CD4-positive, CD25-positive, alpha-beta regulatory T cell (primary cell): ENCODE measurements at regions not wholly inside any gene's neighbourhood (a gene's known extent, or its start where the extent isn't known, plus 50 kb on each side); places are given as distances from the start of the nearest gene placed in this dataset.

Experiments
- ATAC-seq, 2 donors: fragments of 150-1000 bp; cut with Tn5 transposase; one replicate each; pipeline ENCODE4 v1.10.0; 2021; ENCODE audit warnings: low read depth in 2 of 2, moderate number of reproducible peaks in 2 of 2, moderate library complexity in 1 of 2
- DNase-seq, 3 donors: peaks; one replicate each; pipeline versions ENCODE4 v3.0.0 to v3.0.0-alpha.2; 2012 to 2022; ENCODE audit warnings: mixed read lengths in 1 of 3
- H3K27ac ChIP-seq: one replicate; pipeline ENCODE4 v1.7.0; 2013; ENCODE audit warnings: mild to moderate bottlenecking, low read length; ENCODE audit not compliant: insufficient read depth, poor library complexity, severe bottlenecking
- H3K27me3 ChIP-seq: one replicate; pipeline ENCODE4 v1.7.0; 2013; ENCODE audit warnings: low read length; ENCODE audit not compliant: control insufficient read depth, insufficient read depth
- H3K36me3 ChIP-seq: one replicate; pipeline ENCODE4 v1.7.0; 2013; ENCODE audit warnings: mild to moderate bottlenecking, low read length, moderate library complexity; ENCODE audit not compliant: control insufficient read depth, insufficient read depth
- H3K4me1 ChIP-seq: 2 replicates; pipeline ENCODE4 v1.7.0; 2013; ENCODE audit warnings: mild to moderate bottlenecking, low read length; ENCODE audit not compliant: insufficient read depth, control insufficient read depth, poor library complexity, severe bottlenecking
- H3K4me3 ChIP-seq: one replicate; pipeline ENCODE4 v1.7.0; 2013; ENCODE audit warnings: low read depth, mild to moderate bottlenecking, low read length, moderate library complexity
- H3K9me3 ChIP-seq, 2 experiments: 1 replicate in 1 of 2; 2 replicates in 1 of 2; pipeline ENCODE4 v1.7.0; 2013; ENCODE audit warnings: low read length in 2 of 2, mild to moderate bottlenecking in 1 of 2, moderate library complexity in 1 of 2; ENCODE audit not compliant: control insufficient read depth in 2 of 2
- H3K27ac Mint-ChIP-seq, 3 donors: one replicate each; pipeline ENCODE4 v1.8.0; 2020 to 2022; ENCODE audit warnings: mild to moderate bottlenecking in 3 of 3, mixed read lengths in 3 of 3, moderate library complexity in 2 of 3
- H3K27me3 Mint-ChIP-seq: one replicate; pipeline ENCODE4 v1.8.0; 2022; ENCODE audit warnings: mild to moderate bottlenecking, mixed read lengths
- H3K36me3 Mint-ChIP-seq: one replicate; pipeline ENCODE4 v1.8.0; 2020; ENCODE audit warnings: mixed read lengths
- H3K4me1 Mint-ChIP-seq, 4 donors: one replicate each; pipeline ENCODE4 v1.8.0; 2020 to 2022; ENCODE audit warnings: mixed read lengths in 4 of 4, mild to moderate bottlenecking in 1 of 4
- H3K4me3 Mint-ChIP-seq, 4 donors: one replicate each; pipeline ENCODE4 v1.8.0; 2020 to 2022; ENCODE audit warnings: mild to moderate bottlenecking in 4 of 4, mixed read lengths in 4 of 4, moderate library complexity in 3 of 4
- H3K9me3 Mint-ChIP-seq, 7 donors: one replicate each; pipeline ENCODE4 v1.8.0; 2020 to 2022; ENCODE audit warnings: mixed read lengths in 7 of 7, mild to moderate bottlenecking in 3 of 7, moderate library complexity in 2 of 7

- peak overlapping the region in 2 of 3 donors; percentile 21 to 43 for H3K27ac Mint-ChIP-seq
Observed at GRCh38 chr3:43215138-43215537, 71.2 kb upstream of the SNRK start.

DNA sequence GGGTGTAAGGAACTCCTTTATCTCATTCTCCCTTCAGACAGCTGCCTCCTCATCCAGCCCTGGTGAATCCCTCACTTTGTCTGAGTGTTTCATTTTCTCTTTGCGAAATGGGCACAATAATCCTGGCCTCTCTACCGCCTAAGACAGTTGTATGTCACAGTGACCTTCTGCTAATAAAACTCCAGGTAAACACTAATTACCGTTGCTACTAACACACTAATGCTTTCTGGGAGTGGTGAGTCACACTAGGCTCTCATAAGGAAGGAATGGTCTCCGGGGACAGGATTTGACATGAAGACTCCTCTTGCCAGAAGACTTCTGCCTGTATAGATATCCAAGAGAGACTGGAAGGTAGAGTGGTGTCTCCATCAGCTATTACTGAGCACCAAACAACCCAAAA is 71.7 kb upstream of the SNRK start:
- no peak overlapping the region for H3K4me3 Mint-ChIP-seq
- H3K27me3 Mint-ChIP-seq: peaks cover 17% of the 10 kb centered on the region
- H3K4me1 Mint-ChIP-seq: peaks cover 5 to 33% (median 21%) of the 10 kb centered on the region in 4 donors
- H3K36me3 Mint-ChIP-seq: peaks cover 4% of the 10 kb centered on the region
- Histone ChIP-seq H3K4me1 (peaks cover 3% of the 10 kb centered on the region), H3K27me3 (no peaks in the 10 kb centered on the region), H3K27ac (no peak overlapping the region), H3K9me3 (no peaks in the 10 kb centered on the region), H3K36me3 (no peaks in the 10 kb centered on the region), H3K4me3 (no peak overlapping the region)
- H3K9me3 Mint-ChIP-seq: no peaks in the 10 kb centered on the region
- ATAC-seq (no peak), DNase-seq (no peak)
- H3K27ac Mint-ChIP-seq: no peak overlapping the region

More at GRCh38 chr3:43215138-43215537, 71.2 kb upstream of the SNRK start:
- Mint-ChIP-seq H3K4me3 (no peak overlapping the region), H3K4me1 (peaks cover 5 to 33% (median 21%) of the 10 kb centered on the region in 4 donors), H3K27me3 (peaks cover 17% of the 10 kb centered on the region), H3K36me3 (peaks cover 4% of the 10 kb centered on the region), H3K9me3 (no peaks in the 10 kb centered on the region)
- Histone ChIP-seq H3K27ac (no peak overlapping the region), H3K27me3 (no peaks in the 10 kb centered on the region), H3K4me3 (no peak overlapping the region), H3K4me1 (peaks cover 3% of the 10 kb centered on the region), H3K9me3 (no peaks in the 10 kb centered on the region), H3K36me3 (no peaks in the 10 kb centered on the region)
- ATAC-seq (no peak), DNase-seq (no peak)

- H3K9me3 Mint-ChIP-seq: peaks cover 0 to under 1% (median 0%) of the 10 kb centered on the region in 7 donors
- no peak overlapping the region for H3K4me3 Mint-ChIP-seq
- peaks cover 17% of the 10 kb centered on the region for H3K27me3 Mint-ChIP-seq
- ATAC-seq: no peak
- H3K9me3 ChIP-seq: no peaks in the 10 kb centered on the region
- no peak for DNase-seq
- peaks cover under 1% of the 10 kb centered on the region for H3K36me3 Mint-ChIP-seq
- H3K4me1 ChIP-seq: peaks cover 3% of the 10 kb centered on the region
- H3K27ac Mint-ChIP-seq: no peak overlapping the region
- no peaks in the 10 kb centered on the region for H3K27me3 ChIP-seq
- no peak overlapping the region for H3K27ac ChIP-seq
- H3K4me3 ChIP-seq: no peak overlapping the region
- no peaks in the 10 kb centered on the region for H3K36me3 ChIP-seq
- peaks cover 5 to 29% (median 21%) of the 10 kb centered on the region in 4 donors for H3K4me1 Mint-ChIP-seq
Observed at GRCh38 chr3:43213631-43214030, 72.7 kb upstream of the SNRK start.

DNA sequence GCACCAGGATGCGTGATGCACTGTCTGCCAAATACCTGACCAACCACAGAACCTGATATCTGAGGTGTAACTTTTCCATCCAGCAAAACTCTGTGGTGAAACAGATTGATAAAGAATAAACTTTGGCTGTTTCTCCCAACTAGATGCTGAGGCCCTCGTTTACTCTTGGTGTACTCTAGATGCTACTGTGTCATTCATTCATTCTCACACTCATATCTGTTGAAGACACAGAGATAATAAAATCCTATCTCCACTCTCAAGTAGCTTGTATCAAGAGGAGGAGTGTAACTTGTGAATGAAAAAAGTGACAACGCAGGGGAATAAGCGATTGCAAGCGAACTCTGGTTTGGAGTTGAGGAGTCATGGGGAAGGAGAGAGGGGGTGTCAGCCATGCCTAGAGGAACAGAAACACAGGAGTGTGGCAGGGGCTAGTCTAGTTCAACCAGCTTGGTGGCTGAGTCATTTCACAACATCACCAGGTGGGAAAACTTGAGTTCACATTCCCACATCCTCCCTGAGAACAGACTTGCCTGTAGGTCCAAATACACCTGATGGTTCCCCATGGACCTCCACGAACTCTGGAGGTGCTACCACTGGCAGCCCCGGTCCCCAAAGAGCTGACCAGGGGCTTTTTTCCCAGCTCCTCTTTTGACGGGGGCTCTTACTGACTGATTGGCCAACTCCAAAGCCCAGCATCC is 73.3 kb upstream of the SNRK start:
- H3K27ac Mint-ChIP-seq: peak overlapping the region in 1 of 3 donors; percentile 21

GRCh38 chr3:43211681-43212080 is 74.7 kb upstream of the SNRK start:
- Histone ChIP-seq H3K4me3 (no peak overlapping the region), H3K4me1 (no peaks in the 10 kb centered on the region), H3K9me3 (no peaks in the 10 kb centered on the region), H3K27ac (no peak overlapping the region), H3K36me3 (no peaks in the 10 kb centered on the region), H3K27me3 (no peaks in the 10 kb centered on the region)
- Mint-ChIP-seq H3K4me3 (no peak overlapping the region), H3K36me3 (no peaks in the 10 kb centered on the region), H3K4me1 (peaks cover 0 to 16% (median 13%) of the 10 kb centered on the region in 4 donors), H3K27me3 (peaks cover 13% of the 10 kb centered on the region), H3K9me3 (peaks cover 0 to 3% (median 0%) of the 10 kb centered on the region in 7 donors), H3K27ac (no peak overlapping the region)
- ATAC-seq (no peak), DNase-seq (no peak)

More for the DNA sequence above, 73.3 kb upstream of the SNRK start:
- peaks cover 3% of the 10 kb centered on the region for H3K4me1 ChIP-seq
- Mint-ChIP-seq H3K36me3 (no peaks in the 10 kb centered on the region), H3K9me3 (peaks cover 0 to 3% (median 0%) of the 10 kb centered on the region in 7 donors), H3K4me1 (peaks cover 5 to 27% (median 20%) of the 10 kb centered on the region in 4 donors), H3K27me3 (peaks cover 18% of the 10 kb centered on the region), H3K4me3 (no peak overlapping the region)
- H3K9me3 ChIP-seq: no peaks in the 10 kb centered on the region
- no peak overlapping the region for H3K27ac ChIP-seq
- no peak for ATAC-seq
- no peaks in the 10 kb centered on the region for H3K36me3 ChIP-seq
- no peak for DNase-seq
- H3K27me3 ChIP-seq: no peaks in the 10 kb centered on the region
- H3K4me3 ChIP-seq: no peak overlapping the region

DNA sequence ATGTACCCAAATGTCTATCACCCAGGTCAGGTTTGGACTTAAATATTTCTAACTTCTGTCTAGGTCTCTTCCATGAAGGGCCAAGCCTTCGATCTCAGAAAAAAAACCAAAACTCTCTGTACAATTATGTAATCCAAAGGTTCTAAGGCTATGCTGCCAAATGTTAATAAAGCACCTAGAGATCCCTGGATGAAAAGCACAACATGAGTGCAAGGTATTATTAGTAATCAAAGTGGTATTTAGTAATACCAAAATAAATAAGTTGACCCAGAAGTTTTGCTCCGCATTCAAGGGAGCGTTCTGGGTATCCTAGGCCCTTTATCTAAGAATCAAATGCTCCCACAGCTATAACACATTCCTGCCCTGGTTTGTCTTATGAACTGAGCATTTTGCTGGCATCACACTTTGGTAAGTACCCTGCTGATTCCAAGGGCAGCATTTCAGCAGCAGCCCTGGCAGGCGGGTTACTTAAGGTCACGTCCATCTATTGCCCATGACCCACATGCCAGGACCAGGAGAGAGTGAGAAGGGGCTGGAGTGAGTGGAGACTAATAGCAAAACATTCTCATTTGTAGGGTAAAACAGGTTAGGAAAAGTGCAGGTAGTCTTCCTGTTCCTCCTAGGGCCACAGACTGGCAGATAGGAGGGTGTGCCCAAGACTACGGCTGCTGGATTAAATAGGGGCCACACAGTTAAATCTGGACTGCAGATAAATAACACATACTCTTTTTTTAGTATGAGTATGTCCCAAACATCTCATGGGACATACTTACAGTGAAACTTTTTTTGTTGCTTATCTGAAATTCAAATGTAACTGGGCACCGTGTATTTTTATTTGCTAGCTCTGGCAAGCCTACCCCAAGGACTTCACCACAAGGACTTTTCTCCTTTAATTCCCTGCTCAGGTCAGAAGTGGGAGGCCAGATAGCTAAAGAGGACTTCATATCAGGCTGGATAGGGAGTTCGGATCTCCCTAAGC is 76.0 kb upstream of the SNRK start:
- H3K27ac ChIP-seq: no peak overlapping the region
- Mint-ChIP-seq H3K4me1 (peaks cover 0 to 5% (median 4%) of the 10 kb centered on the region in 4 donors), H3K27me3 (peaks cover 9% of the 10 kb centered on the region), H3K27ac (peak overlapping the region in 1 of 3 donors; percentile 51), H3K4me3 (no peak overlapping the region), H3K36me3 (no peaks in the 10 kb centered on the region), H3K9me3 (peaks cover 0 to 3% (median 0%) of the 10 kb centered on the region in 7 donors)
- no peak overlapping the region for H3K4me3 ChIP-seq
- no peaks in the 10 kb centered on the region for H3K27me3 ChIP-seq
- no peak for DNase-seq
- ATAC-seq: no peak
- no peaks in the 10 kb centered on the region for H3K9me3 ChIP-seq
- H3K4me1 ChIP-seq: no peaks in the 10 kb centered on the region
- no peaks in the 10 kb centered on the region for H3K36me3 ChIP-seq

GRCh38 chr3:43207628-43208085 is 78.7 kb upstream of the SNRK start:
- no peak overlapping the region for H3K4me3 Mint-ChIP-seq
- H3K36me3 Mint-ChIP-seq: no peaks in the 10 kb centered on the region
- Histone ChIP-seq H3K36me3 (no peaks in the 10 kb centered on the region), H3K27ac (no peak overlapping the region), H3K27me3 (no peaks in the 10 kb centered on the region), H3K9me3 (no peaks in the 10 kb centered on the region), H3K4me3 (no peak overlapping the region), H3K4me1 (no peaks in the 10 kb centered on the region)
- peaks cover 0 to 3% (median 0%) of the 10 kb centered on the region in 7 donors for H3K9me3 Mint-ChIP-seq
- peaks cover 0 to 4% (median 0%) of the 10 kb centered on the region in 4 donors for H3K4me1 Mint-ChIP-seq
- peaks cover 4% of the 10 kb centered on the region for H3K27me3 Mint-ChIP-seq
- H3K27ac Mint-ChIP-seq: peak overlapping the region in 1 of 3 donors; percentile 4
- no peak for DNase-seq
- no peak for ATAC-seq
